ENCODE measurements at regions not wholly inside any gene's neighbourhood (a gene's known extent, or its start where the extent isn't known, plus 50 kb on each side); places are given as distances from the start of the nearest gene placed in this dataset.

GRCh38 chr5:17161662-17162061 is 55.8 kb upstream of the BASP1 start:
- Mint-ChIP-seq H3K36me3 (no peaks in the 10 kb centered on the region), H3K27me3 (ENCODE audit: low read depth) (no peaks in the 10 kb centered on the region), H3K4me1 (no peaks in the 10 kb centered on the region), H3K4me3 (no peak overlapping the region), H3K27ac (no peak overlapping the region), H3K9me3 (peaks cover under 1% of the 10 kb centered on the region)
- DNase-seq (ENCODE audit: low spot score in 2 of 2, unreplicated experiment in 2 of 2) = no peak
- TF ChIP-seq CTCF (IDR thresholded peaks at IDR 0.05; ENCODE audit: unreplicated experiment) = no peak

DNA sequence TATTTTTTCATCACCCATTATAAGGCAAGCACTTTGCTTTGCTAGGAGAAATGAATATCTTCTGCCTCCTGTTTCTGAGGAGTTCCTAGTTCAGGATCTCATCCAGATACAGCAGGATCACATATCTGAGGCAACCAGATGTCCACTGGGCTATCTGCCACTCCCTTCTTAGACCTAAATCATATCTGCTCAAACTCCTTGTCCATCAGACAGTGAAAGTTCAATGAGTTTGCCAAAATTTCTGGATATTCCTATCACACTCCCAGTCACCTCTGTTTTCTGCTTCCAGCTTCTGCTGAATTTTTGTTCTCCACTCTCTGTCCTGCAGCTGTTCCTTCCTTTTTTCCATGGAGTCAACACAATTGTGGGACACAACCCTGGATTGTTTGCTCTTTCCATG is 54.2 kb upstream of the BASP1 start:
- H3K4me1 Mint-ChIP-seq = peaks cover 9% of the 10 kb centered on the region
- TF ChIP-seq CTCF (IDR thresholded peaks at IDR 0.05; ENCODE audit: unreplicated experiment) = no peak

GRCh38 chr5:17167171-17167891 is 50.1 kb upstream of the BASP1 start:
- Mint-ChIP-seq H3K4me1 (peaks cover 30% of the 10 kb centered on the region), H3K27ac (no peak overlapping the region), H3K27me3 (ENCODE audit: low read depth) (no peaks in the 10 kb centered on the region), H3K4me3 (no peak overlapping the region), H3K36me3 (no peaks in the 10 kb centered on the region), H3K9me3 (no peaks in the 10 kb centered on the region)
- no peak for DNase-seq (ENCODE audit: low spot score in 2 of 2, unreplicated experiment in 2 of 2)
- no peak for TF ChIP-seq CTCF (IDR thresholded peaks at IDR 0.05; ENCODE audit: unreplicated experiment)

More for the DNA sequence above, 54.2 kb upstream of the BASP1 start:
- DNase-seq (ENCODE audit: low spot score in 2 of 2, unreplicated experiment in 2 of 2) = no peak
- no peaks in the 10 kb centered on the region for H3K9me3 Mint-ChIP-seq
- no peaks in the 10 kb centered on the region for H3K36me3 Mint-ChIP-seq
- no peaks in the 10 kb centered on the region for H3K27me3 Mint-ChIP-seq (ENCODE audit: low read depth)
- H3K4me3 Mint-ChIP-seq = no peak overlapping the region
- no peak overlapping the region for H3K27ac Mint-ChIP-seq

Data from mesothelial cell of epicardium (in vitro differentiated cells).